Right hindlimb (tissue), 1 donor: ENCODE measurements at regions not wholly inside any gene's neighbourhood (a gene's known extent, or its start where the extent isn't known, plus 50 kb on each side); places are given as distances from the start of the nearest gene placed in this dataset.

ENCODE experiments used
- DNase-seq: peaks from one replicate; pipeline ENCODE4 v3.0.0-alpha.2; 2018

DNA sequence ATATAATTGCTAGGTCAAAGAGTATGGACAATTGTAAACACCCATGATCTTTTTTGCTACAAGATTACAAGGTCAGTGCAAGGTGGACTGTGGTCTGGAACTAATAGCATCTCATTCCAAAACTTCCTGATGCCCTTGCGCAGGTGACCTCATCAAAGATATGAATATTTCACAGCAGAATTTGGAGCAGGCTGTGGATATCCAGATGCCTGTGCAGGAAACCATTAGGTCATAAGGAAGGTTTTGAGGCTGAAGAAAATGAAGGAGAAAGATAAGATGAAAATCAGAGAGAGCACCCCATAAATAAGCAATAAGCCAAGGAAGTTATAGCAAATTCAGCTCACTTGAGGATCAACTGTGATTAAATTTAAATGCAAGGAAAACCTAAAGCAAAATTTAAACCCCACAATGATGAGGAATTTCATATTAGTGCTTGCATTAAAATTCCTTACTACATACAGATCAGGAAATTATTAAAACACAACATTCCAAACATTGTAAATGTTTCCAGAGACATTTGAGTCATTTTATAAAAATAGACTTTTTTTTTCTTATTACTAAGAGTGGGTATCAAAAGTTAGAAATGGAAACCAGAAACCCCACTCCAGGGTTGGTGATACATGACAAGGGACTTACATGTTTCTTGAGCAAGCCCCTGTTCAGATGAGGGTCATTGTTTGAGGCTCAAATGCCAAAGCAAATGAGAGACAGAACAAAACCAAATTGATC lies 100.7 kb upstream of the FAM9C start:
- no peak for DNase-seq

DNA sequence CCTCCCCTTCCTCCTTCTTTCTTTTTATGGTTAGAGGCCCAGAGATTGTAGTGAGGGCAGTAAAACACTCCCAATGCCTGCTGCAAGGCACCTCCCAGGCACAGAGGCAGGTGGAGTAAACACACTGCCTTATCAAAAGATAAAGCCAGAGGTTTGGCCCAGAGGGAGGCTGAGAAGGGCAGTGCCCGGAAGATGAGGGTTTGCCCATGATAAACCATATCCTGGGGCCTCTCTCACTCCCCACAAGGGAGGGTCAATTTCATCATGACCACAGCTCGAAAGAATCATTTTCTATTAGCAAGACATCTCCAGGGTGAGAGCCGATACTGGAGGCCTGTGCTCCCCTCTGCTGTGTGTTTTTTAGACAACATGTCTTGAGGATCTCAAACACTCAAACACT lies 98.5 kb upstream of the FAM9C start:
- DNase-seq: no peak

DNA sequence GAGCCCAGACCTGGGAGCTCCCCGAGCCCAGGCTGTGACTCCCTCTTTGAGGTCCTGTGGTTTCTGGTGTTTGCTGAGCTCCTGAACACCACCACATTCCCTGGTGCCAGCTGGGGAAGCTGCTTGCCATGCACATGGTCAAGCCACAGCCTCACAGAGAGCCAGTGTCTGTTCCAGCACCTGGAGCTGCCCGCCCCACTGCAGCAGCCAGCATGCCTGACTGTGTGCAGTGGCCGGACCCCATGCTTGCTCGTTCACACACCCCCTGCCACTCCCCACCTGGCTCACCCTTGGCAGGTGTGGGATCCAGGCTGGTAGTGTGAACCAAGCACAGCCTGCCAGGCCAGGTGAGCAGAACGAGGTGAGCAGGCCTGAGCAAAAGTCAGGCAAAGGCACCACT lies 95.6 kb upstream of the FAM9C start:
- DNase-seq: no peak

DNA sequence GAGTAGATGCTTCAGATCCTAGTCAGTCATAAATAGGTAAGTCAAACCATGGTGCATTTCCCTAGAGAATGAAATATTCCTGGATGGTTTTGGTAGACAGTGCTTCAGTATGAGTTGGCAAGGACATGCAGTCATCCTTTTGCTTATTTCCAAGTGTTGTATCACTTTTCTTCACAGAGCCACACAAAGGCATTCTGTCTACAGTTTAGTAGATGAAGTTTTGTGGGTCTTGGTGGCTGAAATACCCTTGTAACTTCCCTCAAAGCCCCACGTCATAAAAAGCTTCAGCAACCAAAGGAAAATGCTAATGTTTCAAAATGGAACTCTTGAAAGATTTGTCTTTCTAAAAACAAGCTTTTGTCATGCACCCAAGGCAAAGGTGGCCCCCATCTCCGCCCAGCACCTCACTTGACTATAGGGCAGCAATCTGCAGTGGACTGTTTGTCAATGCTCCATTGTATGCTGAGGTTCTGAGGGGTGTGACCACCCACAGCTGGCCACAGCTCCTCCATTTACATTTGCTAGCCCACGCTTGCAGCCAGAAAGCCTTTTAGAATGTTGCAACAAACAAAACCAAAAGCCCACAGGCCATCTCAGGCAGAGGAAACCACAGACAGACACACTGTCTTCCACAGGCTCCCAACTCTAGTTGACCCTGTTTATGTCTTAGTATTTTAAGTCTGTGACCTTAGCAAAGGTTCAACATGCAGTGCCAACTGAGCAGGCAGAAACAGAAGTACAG lies 87.1 kb upstream of the FAM9C start:
- no peak for DNase-seq

DNA sequence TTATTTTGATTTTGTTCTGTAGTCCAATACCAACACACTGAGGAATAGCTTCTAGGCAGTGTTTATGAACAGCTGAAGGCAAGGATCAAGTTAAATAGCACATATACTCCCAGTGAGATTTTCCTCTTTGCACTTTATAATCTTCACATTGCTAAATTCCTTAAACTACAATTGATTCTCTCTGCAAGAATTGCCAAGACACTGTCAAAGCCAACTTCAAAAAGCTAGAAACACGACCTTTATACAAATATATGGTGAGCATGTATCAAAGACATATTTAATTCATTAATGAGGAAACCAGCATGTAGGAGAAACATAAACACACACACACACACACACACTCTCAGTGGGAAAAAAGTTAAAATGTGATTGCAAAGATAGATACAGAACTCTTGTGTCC lies 86.4 kb upstream of the FAM9C start:
- no peak for DNase-seq

DNA sequence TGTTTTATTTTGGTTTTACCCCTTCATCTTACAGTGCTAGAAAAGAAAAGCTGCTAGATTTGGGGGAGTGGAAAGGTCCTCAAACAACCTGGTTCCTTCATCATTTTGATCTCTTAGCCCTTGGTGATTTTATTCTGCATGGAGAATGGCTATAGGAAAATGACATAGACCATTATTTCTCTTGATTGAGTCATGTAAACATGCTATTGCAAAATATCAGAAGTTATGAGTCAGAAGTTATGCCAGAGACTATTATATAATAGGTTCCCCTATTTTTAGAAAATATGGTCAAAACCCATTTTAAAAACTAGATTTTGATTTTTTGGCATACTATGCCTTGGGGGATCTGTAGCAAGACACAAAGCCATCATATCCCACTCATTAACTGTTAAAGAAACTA lies 83.7 kb upstream of the FAM9C start:
- DNase-seq: no peak

DNA sequence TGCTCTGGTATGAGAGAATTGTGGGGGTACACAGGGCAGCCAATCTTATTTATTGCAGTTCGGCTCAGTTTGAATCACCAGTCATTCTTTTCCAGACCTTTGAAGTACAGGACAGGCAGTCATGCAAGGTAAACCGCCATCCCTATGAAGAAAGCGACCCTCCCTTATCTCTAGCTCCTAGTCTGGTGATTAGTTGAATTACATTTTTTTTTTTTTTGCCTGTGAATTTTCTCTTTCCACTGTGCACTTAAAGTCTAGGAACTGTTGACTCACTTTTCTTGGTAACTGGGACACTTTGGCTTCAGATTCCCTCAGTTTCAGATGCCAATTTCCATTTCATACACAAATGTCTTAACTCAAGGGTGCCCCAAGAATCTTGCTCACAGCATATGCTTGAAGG lies 82.4 kb upstream of the FAM9C start:
- DNase-seq: no peak

DNA sequence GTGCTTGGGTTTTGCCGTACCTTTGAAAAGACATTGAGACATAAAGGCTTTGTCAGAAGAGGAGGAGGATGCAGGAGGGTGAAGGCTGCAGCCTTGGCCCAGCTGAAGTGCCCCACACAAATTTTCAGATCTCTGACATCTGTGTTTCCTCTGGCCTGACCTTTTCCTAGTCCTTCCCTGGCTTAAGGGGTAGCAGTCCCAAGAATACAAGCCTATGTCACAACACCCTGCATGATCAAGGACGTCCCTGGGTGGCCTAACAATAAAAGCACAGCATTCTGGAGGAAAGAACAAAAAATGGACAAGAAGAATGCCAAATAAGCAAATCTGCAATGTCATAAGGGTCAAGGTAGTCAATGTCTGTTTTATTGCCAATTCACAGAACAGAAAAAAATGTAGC lies 80.8 kb upstream of the FAM9C start:
- no peak for DNase-seq

GRCh38 chrX:13123857-13124345 lies 79.5 kb upstream of the FAM9C start:
- DNase-seq: no peak

DNA sequence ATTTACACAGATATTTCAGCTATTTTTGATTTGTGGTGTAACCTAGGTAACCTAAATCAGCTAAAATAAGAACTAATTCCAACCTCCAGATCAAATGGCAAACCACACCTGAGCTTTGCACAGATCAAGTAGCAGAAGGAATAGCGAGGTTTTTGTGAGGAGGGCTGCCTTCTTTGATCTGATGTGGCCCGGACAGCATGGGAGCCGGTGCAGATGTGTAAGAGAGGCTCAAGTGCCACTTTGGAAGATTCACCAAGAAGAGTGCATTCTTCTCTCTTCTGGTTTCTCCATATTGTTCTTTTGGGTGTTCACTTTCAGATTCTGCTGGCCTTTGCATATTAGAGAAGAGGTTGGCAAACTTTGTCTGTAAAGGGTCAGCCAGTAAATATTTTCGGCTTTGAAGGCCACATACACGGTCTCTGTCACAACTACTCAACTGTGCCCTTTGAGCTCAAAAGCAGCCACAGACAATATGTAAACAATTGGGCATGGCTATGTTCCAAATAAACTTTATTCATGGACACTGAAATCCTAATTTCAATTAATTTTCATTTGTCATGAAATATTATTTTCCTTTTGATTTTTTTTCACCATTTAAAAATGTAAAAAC lies 78.9 kb upstream of the FAM9C start:
- DNase-seq: no peak

- no peak for DNase-seq
Measured at GRCh38 chrX:13121020-13121555, 76.7 kb upstream of the FAM9C start.

GRCh38 chrX:13120017-13120416 lies 75.6 kb upstream of the FAM9C start:
- no peak for DNase-seq

GRCh38 chrX:13119386-13119785 lies 75.0 kb upstream of the FAM9C start:
- DNase-seq: no peak

GRCh38 chrX:13115146-13115855 lies 70.9 kb upstream of the FAM9C start:
- no peak for DNase-seq

- DNase-seq: no peak
Measured at GRCh38 chrX:13112499-13112898, 68.1 kb upstream of the FAM9C start.

DNA sequence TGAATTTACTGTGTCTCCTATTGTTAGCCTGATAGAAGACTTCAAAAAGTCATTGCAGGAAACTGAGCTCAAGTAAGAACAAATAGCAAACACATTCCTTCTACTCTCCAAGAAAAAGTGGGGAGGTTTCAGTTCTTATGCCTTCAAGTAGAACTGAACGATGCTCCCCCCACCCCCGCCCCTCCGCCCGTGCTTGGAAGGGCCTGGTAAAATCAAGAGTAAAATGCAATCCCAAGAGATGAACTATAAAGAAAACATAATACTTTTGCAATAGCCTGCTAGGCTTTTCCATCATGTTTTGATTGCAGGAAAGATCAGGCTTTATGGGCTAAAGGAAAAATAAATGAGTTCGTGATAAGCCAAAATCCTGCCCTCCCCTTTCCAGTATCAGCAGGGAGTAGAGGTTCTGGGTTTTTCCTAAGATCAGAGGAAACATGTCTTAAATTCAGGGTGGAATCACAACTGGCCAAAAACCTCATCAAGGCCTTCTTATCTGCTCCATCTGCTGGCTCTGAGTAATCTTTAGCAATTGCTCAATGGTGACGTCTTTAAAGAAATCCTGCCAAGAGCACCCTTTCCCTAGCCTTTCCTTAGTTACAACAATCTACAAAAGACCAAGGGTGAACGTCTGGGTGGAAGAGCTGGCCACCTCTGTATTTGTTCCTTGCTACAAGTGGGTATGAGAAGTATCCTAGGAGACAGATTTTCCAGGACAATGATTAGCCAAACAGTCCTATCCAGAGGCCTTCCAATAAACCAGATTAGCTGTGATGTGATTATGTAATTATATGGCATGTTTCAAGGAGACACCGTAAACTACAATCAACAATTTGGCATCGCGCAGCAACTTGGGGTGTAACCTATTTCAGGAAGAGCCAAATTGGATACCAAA lies 66.3 kb upstream of the FAM9C start:
- peak; percentile 39 for DNase-seq

DNA sequence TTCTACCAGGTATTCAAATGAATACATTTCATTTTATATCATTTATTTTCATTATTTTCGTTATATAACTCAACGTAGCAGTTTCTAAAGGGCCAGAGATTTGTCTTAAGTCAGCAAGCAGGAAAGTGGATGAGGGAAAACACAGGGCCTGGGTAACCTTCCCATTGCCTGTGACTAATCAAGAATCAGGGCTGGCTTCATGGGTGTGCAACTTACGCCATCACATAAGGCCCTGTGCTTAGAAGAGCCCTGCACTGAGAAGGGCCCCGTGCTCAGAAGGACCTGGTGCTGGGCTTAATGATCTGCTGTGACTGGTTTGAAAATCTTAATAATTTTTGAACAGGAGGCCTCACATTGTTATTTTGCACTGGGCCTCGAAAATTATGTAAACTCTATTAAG lies 65.4 kb upstream of the FAM9C start:
- DNase-seq: no peak

DNA sequence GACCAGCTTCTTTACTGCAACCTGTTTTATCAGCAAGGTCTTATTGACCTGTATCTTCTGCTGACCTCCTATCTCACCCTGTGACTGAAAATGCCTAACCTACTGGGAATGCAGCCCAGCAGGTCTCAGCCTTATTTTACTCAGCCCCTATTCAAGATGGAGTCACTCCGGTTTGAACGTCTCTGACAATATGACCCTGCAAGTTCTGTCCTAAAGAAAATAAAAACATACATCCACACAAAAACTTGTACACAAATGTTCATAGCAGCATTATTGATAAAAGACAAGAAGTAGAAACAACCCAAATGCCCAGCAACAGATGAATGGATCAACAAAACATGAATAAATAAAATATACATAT lies 59.5 kb upstream of the FAM9C start:
- DNase-seq: no peak

DNA sequence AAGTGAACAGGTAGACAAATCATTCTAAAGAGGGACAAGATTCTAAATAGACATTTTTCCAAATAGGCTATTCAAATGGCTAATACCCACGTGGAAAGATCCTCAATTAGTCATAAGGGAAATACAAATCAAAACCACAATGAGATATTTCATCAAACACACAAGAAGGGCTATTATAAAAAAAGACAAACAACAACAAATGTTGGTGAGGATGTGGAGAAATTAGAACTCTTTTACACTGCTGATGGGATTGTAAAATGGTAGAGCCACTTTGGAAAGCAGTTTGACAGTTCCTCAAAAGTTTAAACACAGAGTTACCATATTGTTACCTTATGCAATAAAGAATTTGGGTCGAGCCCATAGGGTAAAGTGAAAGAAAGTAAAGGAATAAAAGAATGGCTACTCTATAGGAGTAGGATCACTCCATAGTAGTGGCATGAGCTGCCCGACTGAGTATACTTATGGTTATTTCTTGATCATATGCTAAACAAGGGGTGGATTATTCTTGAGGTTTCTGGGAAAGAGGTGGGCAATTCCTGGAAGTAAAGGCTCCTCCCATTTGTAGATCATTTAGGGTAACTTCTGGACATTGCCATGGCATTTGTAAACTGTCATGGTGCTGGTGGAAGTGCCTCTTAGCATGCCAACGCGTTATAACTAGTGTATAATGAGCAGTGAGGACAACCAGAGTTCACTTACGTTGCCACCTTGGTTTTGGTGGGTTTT lies 58.9 kb upstream of the FAM9C start:
- DNase-seq: no peak

DNA sequence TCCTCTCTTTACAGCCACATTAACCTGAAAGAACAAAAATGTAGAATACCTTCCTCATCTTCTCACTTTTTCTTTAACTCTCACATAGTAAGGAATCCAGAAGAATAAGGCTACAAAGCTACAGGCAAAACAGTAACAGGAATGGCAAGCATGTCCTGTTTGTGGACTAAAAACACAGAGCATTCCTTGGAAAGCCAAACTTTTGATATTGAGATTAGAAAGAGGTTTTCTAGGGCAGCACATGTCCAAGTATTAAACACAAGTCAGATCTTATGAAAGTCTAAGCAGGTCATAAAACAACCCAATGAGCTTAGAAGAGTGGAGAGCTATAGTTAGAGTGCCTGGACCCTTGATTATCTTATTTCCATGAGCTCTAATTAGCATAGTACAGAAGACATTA lies 58.2 kb upstream of the FAM9C start:
- no peak for DNase-seq

DNA sequence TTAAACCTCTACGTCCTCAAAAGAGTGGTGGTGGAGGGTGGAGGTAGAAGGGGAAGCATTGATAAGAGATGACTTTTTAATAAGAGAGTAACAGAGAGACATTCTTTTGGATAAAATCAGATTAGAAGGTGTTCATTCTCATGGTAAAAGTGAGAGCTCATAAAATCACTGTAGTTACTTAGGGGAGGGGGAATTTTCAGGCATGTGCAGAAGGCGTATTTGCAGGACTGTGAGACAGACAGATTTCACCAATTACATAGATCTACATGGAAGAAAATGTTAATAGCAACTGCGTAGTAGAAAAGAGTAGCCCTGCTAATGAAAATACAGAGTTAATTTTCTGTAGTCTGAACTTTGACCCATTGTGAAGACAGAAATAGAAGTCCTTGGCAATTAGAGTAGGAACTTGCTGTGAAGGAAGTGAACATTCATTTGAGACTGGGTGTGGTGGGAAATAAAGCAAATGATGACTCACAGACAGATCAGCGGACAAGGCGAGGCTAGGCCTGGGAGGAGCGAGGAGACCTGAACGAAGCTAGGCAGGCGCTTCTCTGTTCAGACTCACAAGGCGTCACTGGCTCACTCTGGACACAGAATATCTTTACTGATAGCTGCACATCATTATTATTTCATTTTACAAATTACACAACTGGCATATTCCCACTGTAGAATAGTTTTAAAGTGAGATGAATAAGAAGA lies 57.2 kb upstream of the FAM9C start:
- peak; percentile 33 for DNase-seq
